ENCODE measurements at regions not wholly inside any gene's neighbourhood (a gene's known extent, or its start where the extent isn't known, plus 50 kb on each side); places are given as distances from the start of the nearest gene placed in this dataset.
"Not testable (repeated sequence)": the region's sequence is repeated elsewhere in the genome, so short reads cannot be mapped to it uniquely, and the experiment has no call there.

DNA sequence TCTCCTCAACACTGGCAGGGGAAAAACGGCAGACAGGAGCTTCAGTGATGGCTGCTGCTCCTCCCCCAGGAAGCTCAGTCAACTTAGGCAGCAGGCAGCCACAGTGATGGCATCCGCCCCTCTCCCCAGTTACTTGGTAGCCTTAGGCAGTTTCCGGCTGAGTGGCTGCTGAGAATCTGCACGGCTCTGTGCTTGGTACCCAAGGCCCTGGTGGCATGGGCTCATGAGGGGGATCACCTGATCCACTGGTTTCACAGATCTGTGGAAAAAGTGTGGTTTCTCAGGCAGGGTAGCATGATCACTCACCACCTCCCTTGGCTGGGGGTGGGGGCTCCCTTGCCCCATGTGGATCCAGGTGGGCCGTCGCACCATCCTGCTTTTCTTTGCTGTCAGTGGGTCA is 244.6 kb upstream of the MDGA2 start:
- Histone ChIP-seq H3K9me2 (ENCODE audit: insufficient read depth) (no peaks in the 10 kb centered on the region), H3K36me3 (ENCODE audit: low read depth) (no peaks in the 10 kb centered on the region), H3F3A (ENCODE audit: insufficient read depth, low read depth) (no peaks in the 10 kb centered on the region), H2AFZ (no peak overlapping the region), H3K4me3 (no peak overlapping the region), H3K79me2 (ENCODE audit: low read depth) (no peaks in the 10 kb centered on the region), H3K27ac (no peak overlapping the region), H3K27me3 (ENCODE audit: insufficient read depth, low read depth) (no peaks in the 10 kb centered on the region), H3K4me1 (replicated peaks; ENCODE audit: insufficient read depth) (no peaks in the 10 kb centered on the region), H4K20me1 (ENCODE audit: insufficient read depth) (no peaks in the 10 kb centered on the region), H3K4me2 (no peak overlapping the region), H3K9me3 (ENCODE audit: insufficient read depth, low read depth) (no peaks in the 10 kb centered on the region)
- ChIA-PET POLR2A (ENCODE audit: unreplicated experiment) (no interaction called here), CTCF (no interaction called here)
- TF ChIP-seq, protein P1, sequence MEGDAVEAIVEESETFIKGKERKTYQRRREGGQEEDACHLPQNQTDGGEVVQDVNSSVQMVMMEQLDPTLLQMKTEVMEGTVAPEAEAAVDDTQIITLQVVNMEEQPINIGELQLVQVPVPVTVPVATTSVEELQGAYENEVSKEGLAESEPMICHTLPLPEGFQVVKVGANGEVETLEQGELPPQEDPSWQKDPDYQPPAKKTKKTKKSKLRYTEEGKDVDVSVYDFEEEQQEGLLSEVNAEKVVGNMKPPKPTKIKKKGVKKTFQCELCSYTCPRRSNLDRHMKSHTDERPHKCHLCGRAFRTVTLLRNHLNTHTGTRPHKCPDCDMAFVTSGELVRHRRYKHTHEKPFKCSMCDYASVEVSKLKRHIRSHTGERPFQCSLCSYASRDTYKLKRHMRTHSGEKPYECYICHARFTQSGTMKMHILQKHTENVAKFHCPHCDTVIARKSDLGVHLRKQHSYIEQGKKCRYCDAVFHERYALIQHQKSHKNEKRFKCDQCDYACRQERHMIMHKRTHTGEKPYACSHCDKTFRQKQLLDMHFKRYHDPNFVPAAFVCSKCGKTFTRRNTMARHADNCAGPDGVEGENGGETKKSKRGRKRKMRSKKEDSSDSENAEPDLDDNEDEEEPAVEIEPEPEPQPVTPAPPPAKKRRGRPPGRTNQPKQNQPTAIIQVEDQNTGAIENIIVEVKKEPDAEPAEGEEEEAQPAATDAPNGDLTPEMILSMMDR (conservative IDR thresholded peaks at IDR 0.05) = no peak
- no peak for TF ChIP-seq EZH2 (IDR thresholded peaks at IDR 0.05; ENCODE audit: low read depth)
- no peak for DNase-seq
- intact Hi-C loops (cut with micrococcal nuclease; ENCODE audit: unreplicated experiment) = no loop called here
- no TSS peak for BruUV-seq (replicated peaks)

DNA sequence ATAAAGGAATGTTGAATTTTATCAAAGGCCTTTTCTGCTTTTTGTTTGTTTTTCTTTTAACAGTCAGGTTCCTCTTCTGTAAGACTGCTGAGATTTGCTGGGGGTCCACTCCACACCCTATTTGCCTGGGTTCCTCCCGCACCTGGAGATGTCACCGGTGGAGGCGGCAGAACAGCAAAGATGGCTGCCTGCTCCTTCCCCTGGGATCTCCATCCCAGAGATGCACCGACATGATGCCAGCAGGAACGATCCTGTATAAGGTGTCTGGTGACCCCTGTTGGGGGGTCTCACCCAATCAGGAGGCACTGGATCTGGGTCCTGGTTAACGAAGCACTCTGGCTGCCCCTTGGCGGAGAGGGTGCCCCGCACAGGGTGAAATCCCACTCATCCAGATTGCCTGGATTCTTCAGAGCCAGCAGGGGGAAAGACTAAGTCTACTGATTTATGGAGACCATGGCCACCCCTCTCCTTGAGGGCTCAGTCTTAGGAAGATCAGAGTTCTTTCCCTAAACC is 244.0 kb upstream of the MDGA2 start:
- BruUV-seq (replicated peaks) = no TSS peak
- no peak overlapping the region for H3K4me3 ChIP-seq
- ChIA-PET CTCF (no interaction called here), POLR2A (ENCODE audit: unreplicated experiment) (no interaction called here)
- H3K9me2 ChIP-seq (ENCODE audit: insufficient read depth) = no peaks in the 10 kb centered on the region
- H3K27ac ChIP-seq = no peak overlapping the region
- no peak for TF ChIP-seq EZH2 (IDR thresholded peaks at IDR 0.05; ENCODE audit: low read depth)
- TF ChIP-seq, protein P1 (conservative IDR thresholded peaks at IDR 0.05) = no peak
- no peaks in the 10 kb centered on the region for H3K4me1 ChIP-seq (replicated peaks; ENCODE audit: insufficient read depth)
- no peaks in the 10 kb centered on the region for H3F3A ChIP-seq (ENCODE audit: insufficient read depth, low read depth)
- no peak overlapping the region for H2AFZ ChIP-seq
- H3K9me3 ChIP-seq (ENCODE audit: insufficient read depth, low read depth) = no peaks in the 10 kb centered on the region
- H3K27me3 ChIP-seq (ENCODE audit: insufficient read depth, low read depth) = no peaks in the 10 kb centered on the region
- H3K4me2 ChIP-seq = no peak overlapping the region
- no peak for DNase-seq
- H3K36me3 ChIP-seq (ENCODE audit: low read depth) = no peaks in the 10 kb centered on the region
- H4K20me1 ChIP-seq (ENCODE audit: insufficient read depth) = no peaks in the 10 kb centered on the region
- no peaks in the 10 kb centered on the region for H3K79me2 ChIP-seq (ENCODE audit: low read depth)
- intact Hi-C loops (cut with micrococcal nuclease; ENCODE audit: unreplicated experiment) = no loop called here

DNA sequence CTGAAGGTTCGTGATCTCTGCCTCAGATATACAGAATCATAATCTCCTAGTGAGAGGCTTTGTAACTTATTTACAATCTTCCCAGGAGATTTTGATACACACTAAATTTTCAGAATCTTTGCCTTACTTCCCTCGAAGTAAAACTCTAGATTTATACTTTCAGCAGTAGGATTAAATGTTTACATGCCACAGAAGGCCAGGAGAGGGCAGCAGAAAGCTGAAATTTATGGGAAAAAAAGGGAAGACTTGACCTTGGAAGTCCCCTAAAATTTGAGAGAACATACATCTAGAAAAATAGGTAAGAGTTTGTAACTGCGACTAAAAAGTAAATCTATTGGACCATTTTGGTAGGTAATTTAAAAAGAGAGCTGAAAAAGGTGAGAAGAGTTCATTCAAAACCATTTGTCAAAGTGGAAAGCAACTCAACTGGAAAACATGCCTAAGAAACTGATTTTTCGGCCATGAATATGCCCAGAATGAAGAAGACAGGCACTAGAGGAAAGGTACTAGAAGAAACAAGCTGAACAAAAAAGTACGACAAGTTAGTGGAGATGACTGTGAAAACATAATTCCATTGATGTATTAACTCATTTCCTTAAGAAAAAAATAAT is 242.0 kb upstream of the MDGA2 start:
- no peak overlapping the region for H3K4me3 ChIP-seq
- intact Hi-C loops (cut with micrococcal nuclease; ENCODE audit: unreplicated experiment) = loop anchor here (1.0 kb wide), 2 partner anchors 481 to 1257 kb away; no protein-coding TSS in a partner anchor
- no TSS peak for BruUV-seq (replicated peaks)
- no peaks in the 10 kb centered on the region for H4K20me1 ChIP-seq (ENCODE audit: insufficient read depth)
- POLR2A ChIA-PET (ENCODE audit: unreplicated experiment) = no interaction called here
- peak in 1 of 2 experiments; percentile 16 for DNase-seq
- H3K27me3 ChIP-seq (ENCODE audit: insufficient read depth, low read depth) = no peaks in the 10 kb centered on the region
- H2AFZ ChIP-seq = no peak overlapping the region
- no peaks in the 10 kb centered on the region for H3K4me1 ChIP-seq (replicated peaks; ENCODE audit: insufficient read depth)
- CTCF ChIA-PET = interaction anchor here (0.7 kb wide), 1 partner anchor 17 kb away, joined by 4 read pairs; no protein-coding TSS in a partner anchor
- no peaks in the 10 kb centered on the region for H3K9me3 ChIP-seq (ENCODE audit: insufficient read depth, low read depth)
- H3K36me3 ChIP-seq (ENCODE audit: low read depth) = no peaks in the 10 kb centered on the region
- TF ChIP-seq, protein P1 (conservative IDR thresholded peaks at IDR 0.05) = peak; percentile 76
- TF ChIP-seq EZH2 (IDR thresholded peaks at IDR 0.05; ENCODE audit: low read depth) = no peak
- H3K9me2 ChIP-seq (ENCODE audit: insufficient read depth) = no peaks in the 10 kb centered on the region
- no peaks in the 10 kb centered on the region for H3K79me2 ChIP-seq (ENCODE audit: low read depth)
- H3F3A ChIP-seq (ENCODE audit: insufficient read depth, low read depth) = no peaks in the 10 kb centered on the region
- H3K27ac ChIP-seq = no peak overlapping the region
- H3K4me2 ChIP-seq = no peak overlapping the region

DNA sequence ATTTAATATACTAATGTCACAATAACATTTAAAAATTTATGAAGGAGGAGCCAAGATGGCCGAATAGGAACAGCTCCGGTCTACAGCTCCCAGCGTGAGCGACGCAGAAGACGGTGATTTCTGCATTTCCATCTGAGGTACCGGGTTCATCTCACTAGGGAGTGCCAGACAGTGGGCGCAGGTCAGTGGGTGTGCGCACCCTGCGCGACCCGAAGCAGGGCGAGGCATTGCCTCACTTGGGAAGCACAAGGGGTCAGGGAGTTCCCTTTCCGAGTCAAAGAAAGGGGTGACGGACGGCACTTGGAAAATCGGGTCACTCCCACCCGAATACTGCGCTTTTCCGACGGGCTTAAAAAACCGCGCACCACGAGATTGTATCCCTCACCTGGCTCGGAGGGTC is 225.7 kb upstream of the MDGA2 start:
- H3K9me3 ChIP-seq (ENCODE audit: insufficient read depth, low read depth); H3K27me3 ChIP-seq (ENCODE audit: insufficient read depth, low read depth); DNase-seq; POLR2A ChIA-PET (ENCODE audit: unreplicated experiment); H3K79me2 ChIP-seq (ENCODE audit: low read depth); H3K9me2 ChIP-seq (ENCODE audit: insufficient read depth); H3K27ac ChIP-seq; H3F3A ChIP-seq (ENCODE audit: insufficient read depth, low read depth); H4K20me1 ChIP-seq (ENCODE audit: insufficient read depth); BruUV-seq (replicated peaks); H3K36me3 ChIP-seq (ENCODE audit: low read depth); H3K4me1 ChIP-seq (replicated peaks; ENCODE audit: insufficient read depth); intact Hi-C loops (cut with micrococcal nuclease; ENCODE audit: unreplicated experiment); CTCF ChIA-PET: not testable (repeated sequence)
- peak overlapping the region; percentile 68 for H3K4me2 ChIP-seq
- H3K4me3 ChIP-seq = peak overlapping the region; percentile 54
- peak overlapping the region; percentile 71; the same call in 1 of the 2 replicates for H2AFZ ChIP-seq

All from PC-9 (cell line).